ENCODE measurements at regions not wholly inside any gene's neighbourhood (a gene's known extent, or its start where the extent isn't known, plus 50 kb on each side); places are given as distances from the start of the nearest gene placed in this dataset.
"Not testable (repeated sequence)": the region's sequence is repeated elsewhere in the genome, so short reads cannot be mapped to it uniquely, and the experiment has no call there.

DNA sequence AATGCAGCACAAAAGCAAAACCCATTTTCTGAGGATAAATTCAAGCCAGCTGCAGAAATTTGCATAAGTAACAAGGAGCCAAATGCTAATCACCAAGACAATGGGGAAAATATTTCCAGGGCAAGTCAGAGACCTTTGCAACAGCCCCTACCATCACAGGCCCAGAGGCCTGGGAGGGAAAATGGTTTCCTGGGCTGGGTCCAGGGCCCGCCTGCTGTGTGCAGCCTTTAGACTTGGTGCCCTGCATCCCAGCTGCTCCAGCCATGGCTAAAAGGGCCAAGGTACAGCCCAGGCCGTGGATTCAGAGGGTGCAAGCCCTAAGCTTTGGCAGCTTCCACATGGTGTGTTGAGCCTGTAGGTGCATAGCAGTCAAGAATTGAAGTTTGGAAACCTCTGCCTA is 309.5 kb upstream of the SGCG start:
- ChIA-PET CTCF (no interaction called here), POLR2A (no interaction called here)
- Histone ChIP-seq H3K27me3 (ENCODE audit: control insufficient read depth, insufficient read depth, low read length) (no peaks in the 10 kb centered on the region), H3K9me3 (ENCODE audit: control insufficient read depth, insufficient read depth, low read length) (no peaks in the 10 kb centered on the region; the same call in 1 of the 2 replicates), H3K27ac (ENCODE audit: low read depth, low read length) (no peak overlapping the region), H3K4me3 (ENCODE audit: low read depth, low read length) (no peak overlapping the region)
- TF ChIP-seq, protein P1, sequence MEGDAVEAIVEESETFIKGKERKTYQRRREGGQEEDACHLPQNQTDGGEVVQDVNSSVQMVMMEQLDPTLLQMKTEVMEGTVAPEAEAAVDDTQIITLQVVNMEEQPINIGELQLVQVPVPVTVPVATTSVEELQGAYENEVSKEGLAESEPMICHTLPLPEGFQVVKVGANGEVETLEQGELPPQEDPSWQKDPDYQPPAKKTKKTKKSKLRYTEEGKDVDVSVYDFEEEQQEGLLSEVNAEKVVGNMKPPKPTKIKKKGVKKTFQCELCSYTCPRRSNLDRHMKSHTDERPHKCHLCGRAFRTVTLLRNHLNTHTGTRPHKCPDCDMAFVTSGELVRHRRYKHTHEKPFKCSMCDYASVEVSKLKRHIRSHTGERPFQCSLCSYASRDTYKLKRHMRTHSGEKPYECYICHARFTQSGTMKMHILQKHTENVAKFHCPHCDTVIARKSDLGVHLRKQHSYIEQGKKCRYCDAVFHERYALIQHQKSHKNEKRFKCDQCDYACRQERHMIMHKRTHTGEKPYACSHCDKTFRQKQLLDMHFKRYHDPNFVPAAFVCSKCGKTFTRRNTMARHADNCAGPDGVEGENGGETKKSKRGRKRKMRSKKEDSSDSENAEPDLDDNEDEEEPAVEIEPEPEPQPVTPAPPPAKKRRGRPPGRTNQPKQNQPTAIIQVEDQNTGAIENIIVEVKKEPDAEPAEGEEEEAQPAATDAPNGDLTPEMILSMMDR (IDR thresholded peaks at IDR 0.05; ENCODE audit: low read depth, low read length), result no peak
- no peak for DNase-seq (ENCODE audit: low read depth, low spot score)

GRCh38 chr13:22874839-22875238 is 305.9 kb upstream of the SGCG start:
- DNase-seq (ENCODE audit: low read depth, low spot score), result no peak
- TF ChIP-seq, protein P1 (IDR thresholded peaks at IDR 0.05; ENCODE audit: low read depth, low read length), result no peak
- H3K9me3 ChIP-seq (ENCODE audit: control insufficient read depth, insufficient read depth, low read length), result no peaks in the 10 kb centered on the region; the same call in 1 of the 2 replicates
- CTCF ChIA-PET, result no interaction called here
- H3K27me3 ChIP-seq (ENCODE audit: control insufficient read depth, insufficient read depth, low read length), result no peaks in the 10 kb centered on the region
- H3K4me3 ChIP-seq (ENCODE audit: low read depth, low read length), result no peak overlapping the region
- H3K27ac ChIP-seq (ENCODE audit: low read depth, low read length), result no peak overlapping the region
- POLR2A ChIA-PET, result no interaction called here

DNA sequence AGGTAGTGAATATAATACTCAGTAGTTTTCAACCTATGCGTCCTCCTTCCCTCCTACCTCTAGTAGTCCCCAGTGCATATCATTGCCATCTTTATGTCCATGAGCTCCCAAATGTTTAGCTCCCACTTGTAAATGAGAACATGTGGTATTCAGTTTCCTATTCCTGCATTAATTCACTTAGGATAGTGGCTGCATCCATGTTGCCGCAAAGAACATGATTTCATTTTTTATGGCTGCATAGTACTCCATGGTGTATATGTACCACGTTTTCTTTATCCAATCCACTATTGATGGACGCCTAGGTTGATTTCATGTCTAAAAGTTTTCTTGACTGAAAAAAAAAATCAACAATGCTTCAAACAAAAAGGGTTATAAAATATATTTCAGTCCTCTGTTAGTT is 303.4 kb upstream of the SGCG start:
- no peaks in the 10 kb centered on the region for H3K27me3 ChIP-seq (ENCODE audit: control insufficient read depth, insufficient read depth, low read length)
- POLR2A ChIA-PET, result no interaction called here
- CTCF ChIA-PET, result no interaction called here
- H3K27ac ChIP-seq (ENCODE audit: low read depth, low read length), result no peak overlapping the region
- H3K4me3 ChIP-seq (ENCODE audit: low read depth, low read length), result no peak overlapping the region
- no peaks in the 10 kb centered on the region; the same call in 1 of the 2 replicates for H3K9me3 ChIP-seq (ENCODE audit: control insufficient read depth, insufficient read depth, low read length)
- TF ChIP-seq, protein P1 (IDR thresholded peaks at IDR 0.05; ENCODE audit: low read depth, low read length), result no peak
- DNase-seq (ENCODE audit: low read depth, low spot score), result no peak

DNA sequence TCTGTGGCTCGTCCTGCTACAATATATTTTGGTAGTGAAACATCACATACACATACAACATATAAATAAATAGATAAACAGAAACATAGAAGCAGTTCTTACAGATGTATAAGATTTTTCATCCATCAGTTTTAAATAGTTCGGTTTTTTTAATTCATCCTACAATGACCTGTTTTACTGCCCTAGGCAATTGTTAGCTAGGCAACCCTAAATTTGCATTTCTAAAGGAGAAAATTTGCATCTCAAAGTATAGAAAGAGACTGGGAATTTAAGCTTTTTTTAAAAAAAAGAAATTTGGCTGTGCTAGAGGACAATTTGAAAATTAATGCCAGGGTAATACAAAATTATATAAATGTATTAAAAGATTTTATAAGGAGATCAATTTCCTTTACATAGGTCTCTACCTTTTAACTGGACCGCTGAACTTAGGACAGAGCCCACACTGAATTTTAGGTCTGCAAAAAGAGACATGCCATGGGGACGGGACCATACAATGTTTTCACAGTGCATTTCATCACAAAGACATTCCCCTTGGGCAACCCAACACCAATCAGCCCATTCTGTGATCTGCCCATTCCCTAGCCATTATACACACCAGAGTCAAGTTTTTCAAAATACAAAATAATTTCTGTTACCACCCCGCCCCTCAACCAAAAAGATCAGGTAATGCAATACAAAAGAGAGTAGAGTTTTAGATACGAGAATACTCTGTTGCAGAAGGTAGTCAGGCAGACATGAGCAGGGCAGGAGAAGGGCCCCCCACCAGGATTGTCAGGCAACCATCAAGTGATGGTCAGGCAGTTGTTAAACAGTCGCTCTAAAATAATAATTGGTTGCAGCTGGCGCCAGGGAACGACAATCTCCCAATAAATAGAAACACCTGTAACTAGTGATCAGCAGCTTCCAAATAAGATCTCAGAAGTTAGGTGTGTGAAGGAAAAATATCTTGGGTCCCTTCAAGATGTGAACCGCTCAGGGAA is 299.7 kb upstream of the SGCG start:
- Histone ChIP-seq H3K4me3 (ENCODE audit: low read depth, low read length) (no peak overlapping the region), H3K9me3 (ENCODE audit: control insufficient read depth, insufficient read depth, low read length) (no peaks in the 10 kb centered on the region; the same call in 1 of the 2 replicates), H3K27ac (ENCODE audit: low read depth, low read length) (no peak overlapping the region), H3K27me3 (ENCODE audit: control insufficient read depth, insufficient read depth, low read length) (no peaks in the 10 kb centered on the region)
- ChIA-PET POLR2A (no interaction called here), CTCF (no interaction called here)
- DNase-seq (ENCODE audit: low read depth, low spot score), result no peak
- TF ChIP-seq, protein P1 (IDR thresholded peaks at IDR 0.05; ENCODE audit: low read depth, low read length), result no peak

- CTCF ChIA-PET, result interaction anchor here (0.6 kb wide), 1 partner anchor 1811 kb away, joined by 4 read pairs; no protein-coding TSS in a partner anchor
- H3K4me3 ChIP-seq (ENCODE audit: low read depth, low read length); H3K27me3 ChIP-seq (ENCODE audit: control insufficient read depth, insufficient read depth, low read length); DNase-seq (ENCODE audit: low read depth, low spot score); H3K9me3 ChIP-seq (ENCODE audit: control insufficient read depth, insufficient read depth, low read length); H3K27ac ChIP-seq (ENCODE audit: low read depth, low read length); POLR2A ChIA-PET: not testable (repeated sequence)
Measured at GRCh38 chr13:22881721-22882608, 298.8 kb upstream of the SGCG start.

All from AG04450 (cell line).